Ramos (cell line): ENCODE measurements at regions not wholly inside any gene's neighbourhood (a gene's known extent, or its start where the extent isn't known, plus 50 kb on each side); places are given as distances from the start of the nearest gene placed in this dataset.
"Not testable (repeated sequence)": the region's sequence is repeated elsewhere in the genome, so short reads cannot be mapped to it uniquely, and the experiment has no call there.

ENCODE experiments used
- in situ Hi-C: fragments of 300-500 bp; cut with MboI; formaldehyde crosslinking; loops from one replicate; pipeline ENCODE4 v1.14.3; 2022; ENCODE audit warnings: low sequenced_read_pairs; ENCODE audit not compliant: unreplicated experiment

GRCh38 chr13:44817131-44817671 lies 172.1 kb downstream of the NUFIP1 start:
- in situ Hi-C loops: no loop called here

- in situ Hi-C loops: no loop called here
These were observed 172.6 kb downstream of the NUFIP1 start for GRCh38 chr13:44816701-44817100.

- in situ Hi-C loops: no loop called here
These were observed 173.6 kb downstream of the NUFIP1 start for GRCh38 chr13:44815623-44816022.

- in situ Hi-C loops: no loop called here
These were observed 174.4 kb downstream of the NUFIP1 start for GRCh38 chr13:44814836-44815235.

GRCh38 chr13:44814161-44814560 lies 175.1 kb downstream of the NUFIP1 start:
- in situ Hi-C loops: no loop called here

- in situ Hi-C loops: no loop called here
These were observed 176.5 kb downstream of the NUFIP1 start for GRCh38 chr13:44812818-44813217.

GRCh38 chr13:44810061-44810840 lies 179.0 kb downstream of the NUFIP1 start:
- in situ Hi-C loops: no loop called here

GRCh38 chr13:44809190-44809589 lies 180.1 kb downstream of the NUFIP1 start:
- in situ Hi-C loops: no loop called here

GRCh38 chr13:44808185-44808584 lies 181.1 kb downstream of the NUFIP1 start:
- in situ Hi-C loops: no loop called here

GRCh38 chr13:44807449-44808034 lies 181.7 kb downstream of the NUFIP1 start:
- in situ Hi-C loops: no loop called here

- in situ Hi-C loops: no loop called here
These were observed 182.4 kb downstream of the NUFIP1 start for GRCh38 chr13:44806826-44807225.

GRCh38 chr13:44805585-44805984 lies 183.7 kb downstream of the NUFIP1 start:
- in situ Hi-C loops: no loop called here

GRCh38 chr13:44803390-44803789 lies 185.9 kb downstream of the NUFIP1 start:
- in situ Hi-C loops: no loop called here

- in situ Hi-C loops: no loop called here
These were observed 186.8 kb downstream of the NUFIP1 start for GRCh38 chr13:44802491-44802890.

- in situ Hi-C loops: no loop called here
These were observed 187.3 kb downstream of the NUFIP1 start for GRCh38 chr13:44801990-44802389.

- in situ Hi-C loops: no loop called here
These were observed 188.6 kb downstream of the NUFIP1 start for GRCh38 chr13:44800626-44801025.

GRCh38 chr13:44797685-44798084 lies 191.6 kb downstream of the NUFIP1 start:
- in situ Hi-C loops: no loop called here

- in situ Hi-C loops: no loop called here
These were observed 192.4 kb downstream of the NUFIP1 start for GRCh38 chr13:44796597-44797490.

GRCh38 chr13:44796039-44796438 lies 193.2 kb downstream of the NUFIP1 start:
- in situ Hi-C loops: not testable (repeated sequence)

GRCh38 chr13:44795176-44795575 lies 194.1 kb downstream of the NUFIP1 start:
- in situ Hi-C loops: no loop called here

- in situ Hi-C loops: no loop called here
These were observed 197.2 kb downstream of the NUFIP1 start for GRCh38 chr13:44792096-44792495.
